ENCODE measurements at regions not wholly inside any gene's neighbourhood (a gene's known extent, or its start where the extent isn't known, plus 50 kb on each side); places are given as distances from the start of the nearest gene placed in this dataset.

DNA sequence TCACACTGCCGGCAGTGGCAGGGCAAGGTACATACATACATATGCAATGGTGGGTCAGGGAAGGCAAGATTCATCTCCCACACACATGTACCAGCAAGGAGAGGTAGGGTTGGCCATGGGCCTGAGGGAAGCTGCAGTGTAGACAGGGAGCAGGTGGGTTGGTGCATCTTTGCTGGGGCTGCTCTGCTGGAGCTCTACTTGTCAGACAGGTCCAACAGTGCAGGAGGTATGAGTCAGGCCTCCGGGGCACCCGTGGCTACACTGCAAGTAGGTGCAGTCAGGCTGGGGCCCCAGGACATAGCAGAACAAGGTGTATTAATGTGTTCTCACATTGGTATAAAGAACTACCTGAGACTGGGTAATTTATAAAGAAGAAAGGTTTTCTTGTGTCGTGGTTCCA lies 281.1 kb upstream of the COL3A1 start:
- Histone ChIP-seq H3K27ac (ENCODE audit: extremely low read depth, low read depth, low read length) (no peak overlapping the region), H3K36me3 (ENCODE audit: control insufficient read depth in 2 of 2, insufficient read depth in 1 of 2, low read length in 2 of 2) (no peaks in the 10 kb centered on the region), H3K9me3 (ENCODE audit: control insufficient read depth, insufficient read depth, low read depth, low read length) (no peaks in the 10 kb centered on the region), H3K4me1 (ENCODE audit: control insufficient read depth, insufficient read depth, low read length) (0 out of 2 replicates have a peak, but pooled peaks cover 3% of the 10 kb centered on the region), H3K4me3 (ENCODE audit: low read depth, low read length) (no peak overlapping the region)
- POLR2A ChIA-PET: no interaction called here
- TF ChIP-seq OSR2 (tag by site-specific recombination; IDR thresholded peaks at IDR 0.05) (no peak), HOXD13 (CRISPR knock-in tag; IDR thresholded peaks at IDR 0.05; ENCODE audit: borderline replicate concordance) (no peak), WT1 (tag by site-specific recombination; IDR thresholded peaks at IDR 0.05) (no peak), SETDB1 (IDR thresholded peaks at IDR 0.05; ENCODE audit: insufficient read length, low read length) (no peak), GLI2 (tag by site-specific recombination; IDR thresholded peaks at IDR 0.05; ENCODE audit: borderline replicate concordance, low read depth) (no peak), ZNF335 (tag by site-specific recombination; conservative IDR thresholded peaks at IDR 0.05) (no peak), REPIN1 (tag by site-specific recombination; IDR thresholded peaks at IDR 0.05; ENCODE audit: low read depth) (no peak), FEZF1 (tag by site-specific recombination; IDR thresholded peaks at IDR 0.05) (no peak), ZNF157 (tag by site-specific recombination; IDR thresholded peaks at IDR 0.05) (no peak), ZNF311 (tag by site-specific recombination; IDR thresholded peaks at IDR 0.05; ENCODE audit: borderline replicate concordance) (no peak), ZNF248 (tag by site-specific recombination; IDR thresholded peaks at IDR 0.05) (no peak), KLF10 (tag by site-specific recombination; IDR thresholded peaks at IDR 0.05) (no peak), ZNF76 (tag by site-specific recombination; IDR thresholded peaks at IDR 0.05; ENCODE audit: borderline replicate concordance, low read depth) (no peak), ZBTB20 (tag by site-specific recombination; IDR thresholded peaks at IDR 0.05) (no peak)
- TF ChIP-seq, protein P1, sequence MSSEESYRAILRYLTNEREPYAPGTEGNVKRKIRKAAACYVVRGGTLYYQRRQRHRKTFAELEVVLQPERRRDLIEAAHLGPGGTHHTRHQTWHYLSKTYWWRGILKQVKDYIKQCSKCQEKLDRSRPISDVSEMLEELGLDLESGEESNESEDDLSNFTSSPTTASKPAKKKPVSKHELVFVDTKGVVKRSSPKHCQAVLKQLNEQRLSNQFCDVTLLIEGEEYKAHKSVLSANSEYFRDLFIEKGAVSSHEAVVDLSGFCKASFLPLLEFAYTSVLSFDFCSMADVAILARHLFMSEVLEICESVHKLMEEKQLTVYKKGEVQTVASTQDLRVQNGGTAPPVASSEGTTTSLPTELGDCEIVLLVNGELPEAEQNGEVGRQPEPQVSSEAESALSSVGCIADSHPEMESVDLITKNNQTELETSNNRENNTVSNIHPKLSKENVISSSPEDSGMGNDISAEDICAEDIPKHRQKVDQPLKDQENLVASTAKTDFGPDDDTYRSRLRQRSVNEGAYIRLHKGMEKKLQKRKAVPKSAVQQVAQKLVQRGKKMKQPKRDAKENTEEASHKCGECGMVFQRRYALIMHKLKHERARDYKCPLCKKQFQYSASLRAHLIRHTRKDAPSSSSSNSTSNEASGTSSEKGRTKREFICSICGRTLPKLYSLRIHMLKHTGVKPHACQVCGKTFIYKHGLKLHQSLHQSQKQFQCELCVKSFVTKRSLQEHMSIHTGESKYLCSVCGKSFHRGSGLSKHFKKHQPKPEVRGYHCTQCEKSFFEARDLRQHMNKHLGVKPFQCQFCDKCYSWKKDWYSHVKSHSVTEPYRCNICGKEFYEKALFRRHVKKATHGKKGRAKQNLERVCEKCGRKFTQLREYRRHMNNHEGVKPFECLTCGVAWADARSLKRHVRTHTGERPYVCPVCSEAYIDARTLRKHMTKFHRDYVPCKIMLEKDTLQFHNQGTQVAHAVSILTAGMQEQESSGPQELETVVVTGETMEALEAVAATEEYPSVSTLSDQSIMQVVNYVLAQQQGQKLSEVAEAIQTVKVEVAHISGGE (tag by site-specific recombination; conservative IDR thresholded peaks at IDR 0.05; ENCODE audit: low read depth): no peak
- TF ChIP-seq, protein P2, sequence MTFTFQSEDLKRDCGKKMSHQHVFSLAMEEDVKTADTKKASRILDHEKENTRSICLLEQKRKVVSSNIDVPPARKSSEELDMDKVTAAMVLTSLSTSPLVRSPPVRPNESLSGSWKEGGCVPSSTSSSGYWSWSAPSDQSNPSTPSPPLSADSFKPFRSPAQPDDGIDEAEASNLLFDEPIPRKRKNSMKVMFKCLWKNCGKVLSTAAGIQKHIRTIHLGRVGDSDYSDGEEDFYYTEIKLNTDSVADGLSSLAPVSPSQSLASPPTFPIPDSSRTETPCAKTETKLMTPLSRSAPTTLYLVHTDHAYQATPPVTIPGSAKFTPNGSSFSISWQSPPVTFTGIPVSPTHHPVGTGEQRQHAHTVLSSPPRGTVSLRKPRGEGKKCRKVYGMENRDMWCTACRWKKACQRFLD (tag by site-specific recombination; IDR thresholded peaks at IDR 0.05): no peak
- TF ChIP-seq, protein P3, sequence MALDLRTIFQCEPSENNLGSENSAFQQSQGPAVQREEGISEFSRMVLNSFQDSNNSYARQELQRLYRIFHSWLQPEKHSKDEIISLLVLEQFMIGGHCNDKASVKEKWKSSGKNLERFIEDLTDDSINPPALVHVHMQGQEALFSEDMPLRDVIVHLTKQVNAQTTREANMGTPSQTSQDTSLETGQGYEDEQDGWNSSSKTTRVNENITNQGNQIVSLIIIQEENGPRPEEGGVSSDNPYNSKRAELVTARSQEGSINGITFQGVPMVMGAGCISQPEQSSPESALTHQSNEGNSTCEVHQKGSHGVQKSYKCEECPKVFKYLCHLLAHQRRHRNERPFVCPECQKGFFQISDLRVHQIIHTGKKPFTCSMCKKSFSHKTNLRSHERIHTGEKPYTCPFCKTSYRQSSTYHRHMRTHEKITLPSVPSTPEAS (tag by site-specific recombination; IDR thresholded peaks at IDR 0.05): no peak
- TF ChIP-seq, protein P4, sequence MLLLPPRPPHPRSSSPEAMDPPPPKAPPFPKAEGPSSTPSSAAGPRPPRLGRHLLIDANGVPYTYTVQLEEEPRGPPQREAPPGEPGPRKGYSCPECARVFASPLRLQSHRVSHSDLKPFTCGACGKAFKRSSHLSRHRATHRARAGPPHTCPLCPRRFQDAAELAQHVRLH (tag by site-specific recombination; IDR thresholded peaks at IDR 0.05): no peak
- TF ChIP-seq, protein P5, sequence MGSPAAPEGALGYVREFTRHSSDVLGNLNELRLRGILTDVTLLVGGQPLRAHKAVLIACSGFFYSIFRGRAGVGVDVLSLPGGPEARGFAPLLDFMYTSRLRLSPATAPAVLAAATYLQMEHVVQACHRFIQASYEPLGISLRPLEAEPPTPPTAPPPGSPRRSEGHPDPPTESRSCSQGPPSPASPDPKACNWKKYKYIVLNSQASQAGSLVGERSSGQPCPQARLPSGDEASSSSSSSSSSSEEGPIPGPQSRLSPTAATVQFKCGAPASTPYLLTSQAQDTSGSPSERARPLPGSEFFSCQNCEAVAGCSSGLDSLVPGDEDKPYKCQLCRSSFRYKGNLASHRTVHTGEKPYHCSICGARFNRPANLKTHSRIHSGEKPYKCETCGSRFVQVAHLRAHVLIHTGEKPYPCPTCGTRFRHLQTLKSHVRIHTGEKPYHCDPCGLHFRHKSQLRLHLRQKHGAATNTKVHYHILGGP (tag by site-specific recombination; IDR thresholded peaks at IDR 0.05): no peak
- CTCF ChIA-PET: no interaction called here

DNA sequence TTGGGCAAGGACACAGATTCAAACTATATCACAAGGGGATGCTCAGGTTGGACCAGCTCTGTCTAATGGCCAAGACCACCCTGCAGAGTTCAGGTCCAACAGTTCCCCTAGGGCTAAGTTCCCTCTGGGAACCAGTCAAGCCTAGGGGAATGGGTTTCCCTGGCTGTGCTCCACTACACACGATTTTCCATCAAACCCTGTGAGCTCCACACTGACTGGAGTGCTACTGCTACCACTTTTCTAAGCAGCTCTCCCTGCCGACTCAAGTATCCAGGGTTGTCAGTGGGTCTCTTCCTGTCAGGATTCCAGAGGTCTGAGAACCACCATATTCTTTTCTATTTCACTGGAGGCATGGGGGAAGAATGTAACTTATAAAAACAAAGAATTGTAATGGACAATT lies 280.4 kb upstream of the COL3A1 start:
- Histone ChIP-seq H3K27ac (ENCODE audit: extremely low read depth, low read depth, low read length) (no peak overlapping the region), H3K9me3 (ENCODE audit: control insufficient read depth, insufficient read depth, low read depth, low read length) (no peaks in the 10 kb centered on the region), H3K4me3 (ENCODE audit: low read depth, low read length) (no peak overlapping the region), H3K36me3 (ENCODE audit: control insufficient read depth in 2 of 2, insufficient read depth in 1 of 2, low read length in 2 of 2) (no peaks in the 10 kb centered on the region), H3K4me1 (ENCODE audit: control insufficient read depth, insufficient read depth, low read length) (0 out of 2 replicates have a peak, but pooled peaks cover 3% of the 10 kb centered on the region)
- ChIA-PET CTCF (no interaction called here), POLR2A (no interaction called here)
- TF ChIP-seq ZNF292 (tag by site-specific recombination; IDR thresholded peaks at IDR 0.05; ENCODE audit: borderline replicate concordance, low read depth) (no peak), SP7 (tag by site-specific recombination; IDR thresholded peaks at IDR 0.05) (no peak), ZNF37A (tag by site-specific recombination; IDR thresholded peaks at IDR 0.05) (no peak), GLIS2 (tag by site-specific recombination; IDR thresholded peaks at IDR 0.05) (no peak), MEIS1 (CRISPR knock-in tag; IDR thresholded peaks at IDR 0.05; ENCODE audit: borderline replicate concordance) (no peak), ZNF146 (tag by site-specific recombination; IDR thresholded peaks at IDR 0.05) (no peak), ZNF350 (tag by site-specific recombination; IDR thresholded peaks at IDR 0.05) (no peak), ZNF791 (tag by site-specific recombination; IDR thresholded peaks at IDR 0.05) (no peak)
- TF ChIP-seq, protein P3 (tag by site-specific recombination; IDR thresholded peaks at IDR 0.05): no peak
- TF ChIP-seq, protein P6, sequence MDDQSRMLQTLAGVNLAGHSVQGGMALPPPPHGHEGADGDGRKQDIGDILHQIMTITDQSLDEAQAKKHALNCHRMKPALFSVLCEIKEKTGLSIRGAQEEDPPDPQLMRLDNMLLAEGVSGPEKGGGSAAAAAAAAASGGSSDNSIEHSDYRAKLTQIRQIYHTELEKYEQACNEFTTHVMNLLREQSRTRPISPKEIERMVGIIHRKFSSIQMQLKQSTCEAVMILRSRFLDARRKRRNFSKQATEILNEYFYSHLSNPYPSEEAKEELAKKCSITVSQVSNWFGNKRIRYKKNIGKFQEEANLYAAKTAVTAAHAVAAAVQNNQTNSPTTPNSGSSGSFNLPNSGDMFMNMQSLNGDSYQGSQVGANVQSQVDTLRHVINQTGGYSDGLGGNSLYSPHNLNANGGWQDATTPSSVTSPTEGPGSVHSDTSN (CRISPR knock-in tag; IDR thresholded peaks at IDR 0.05): no peak
